ENCODE measurements at regions not wholly inside any gene's neighbourhood (a gene's known extent, or its start where the extent isn't known, plus 50 kb on each side); places are given as distances from the start of the nearest gene placed in this dataset.

DNA sequence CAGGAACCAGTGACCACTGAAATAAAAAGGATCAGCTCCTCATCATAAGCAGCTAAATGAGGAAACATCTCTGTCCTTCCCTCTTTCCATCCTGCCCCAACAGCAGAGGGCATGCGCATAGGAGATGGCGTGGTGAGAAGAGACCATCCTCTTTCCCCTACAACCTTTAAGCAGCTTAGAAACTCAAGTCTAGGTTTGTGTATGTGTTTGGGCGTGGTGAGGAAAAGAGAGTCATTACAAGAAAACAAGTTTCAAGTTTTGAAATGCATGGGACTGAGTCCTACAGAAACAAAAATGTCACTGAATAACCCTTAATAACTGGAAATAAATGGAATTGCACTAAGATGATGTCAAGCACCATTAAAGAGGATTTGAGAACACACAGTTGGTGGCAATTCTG lies 96.4 kb upstream of the IL12B start:
- TF ChIP-seq, protein P1, sequence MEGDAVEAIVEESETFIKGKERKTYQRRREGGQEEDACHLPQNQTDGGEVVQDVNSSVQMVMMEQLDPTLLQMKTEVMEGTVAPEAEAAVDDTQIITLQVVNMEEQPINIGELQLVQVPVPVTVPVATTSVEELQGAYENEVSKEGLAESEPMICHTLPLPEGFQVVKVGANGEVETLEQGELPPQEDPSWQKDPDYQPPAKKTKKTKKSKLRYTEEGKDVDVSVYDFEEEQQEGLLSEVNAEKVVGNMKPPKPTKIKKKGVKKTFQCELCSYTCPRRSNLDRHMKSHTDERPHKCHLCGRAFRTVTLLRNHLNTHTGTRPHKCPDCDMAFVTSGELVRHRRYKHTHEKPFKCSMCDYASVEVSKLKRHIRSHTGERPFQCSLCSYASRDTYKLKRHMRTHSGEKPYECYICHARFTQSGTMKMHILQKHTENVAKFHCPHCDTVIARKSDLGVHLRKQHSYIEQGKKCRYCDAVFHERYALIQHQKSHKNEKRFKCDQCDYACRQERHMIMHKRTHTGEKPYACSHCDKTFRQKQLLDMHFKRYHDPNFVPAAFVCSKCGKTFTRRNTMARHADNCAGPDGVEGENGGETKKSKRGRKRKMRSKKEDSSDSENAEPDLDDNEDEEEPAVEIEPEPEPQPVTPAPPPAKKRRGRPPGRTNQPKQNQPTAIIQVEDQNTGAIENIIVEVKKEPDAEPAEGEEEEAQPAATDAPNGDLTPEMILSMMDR (IDR thresholded peaks at IDR 0.05) = no peak
- no peak for TF ChIP-seq POLR2A (IDR thresholded peaks at IDR 0.05)
- TF ChIP-seq POLR2AphosphoS5 (IDR thresholded peaks at IDR 0.05) = no peak

All from breast epithelium (tissue), 3 donors.